ENCODE measurements at regions not wholly inside any gene's neighbourhood (a gene's known extent, or its start where the extent isn't known, plus 50 kb on each side); places are given as distances from the start of the nearest gene placed in this dataset.
"Not testable (repeated sequence)": the region's sequence is repeated elsewhere in the genome, so short reads cannot be mapped to it uniquely, and the experiment has no call there.

DNA sequence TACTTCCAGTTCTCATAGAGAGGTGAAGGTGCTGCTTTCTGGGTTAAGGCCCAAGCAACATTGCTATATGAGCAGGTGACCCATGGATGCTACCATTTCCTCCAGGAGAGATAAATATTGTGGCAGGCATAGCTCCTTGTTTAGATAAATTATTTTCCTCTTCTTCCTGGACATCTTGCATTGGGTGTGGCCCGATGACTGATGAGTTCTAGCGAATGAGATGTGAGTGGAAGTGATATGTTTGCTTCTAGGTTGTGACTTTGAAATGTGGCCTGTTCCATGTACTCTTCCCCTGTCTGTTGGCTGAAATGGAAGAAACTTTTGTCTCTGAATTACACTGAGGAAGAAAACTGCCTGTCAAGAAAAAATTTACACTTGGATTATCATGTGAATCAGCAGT, 101.7 kb upstream of the FMN2 start:
- H3K9me3 ChIP-seq (ENCODE audit: control insufficient read depth in 4 of 4, insufficient read depth in 3 of 4, low read length in 3 of 4): peaks cover 0 to 3% (median 0%) of the 10 kb centered on the region in 4 donors
- peaks cover 0 to 5% (median 4%) of the 10 kb centered on the region in 3 donors for H3K27me3 ChIP-seq (ENCODE audit: control insufficient read depth in 3 of 3, insufficient read depth in 3 of 3, low read length in 2 of 3)
- H3K36me3 ChIP-seq (ENCODE audit: control insufficient read depth in 4 of 4, insufficient read depth in 4 of 4, low read length in 4 of 4): no peaks in the 10 kb centered on the region
- no peak overlapping the region for H3K27ac ChIP-seq (ENCODE audit: low read depth in 1 of 2, low read length in 1 of 2)
- DNase-seq: no peak
- WGBS, 2 donors: 70 to 79% methylated on average over 2 of the region's 2 CpGs
- no peak overlapping the region for H3K9ac ChIP-seq (ENCODE audit: insufficient read depth in 1 of 2, low read length in 2 of 2)
- ATAC-seq (ENCODE audit: insufficient read depth, low FRiP score): no peak
- TF ChIP-seq, protein P1, sequence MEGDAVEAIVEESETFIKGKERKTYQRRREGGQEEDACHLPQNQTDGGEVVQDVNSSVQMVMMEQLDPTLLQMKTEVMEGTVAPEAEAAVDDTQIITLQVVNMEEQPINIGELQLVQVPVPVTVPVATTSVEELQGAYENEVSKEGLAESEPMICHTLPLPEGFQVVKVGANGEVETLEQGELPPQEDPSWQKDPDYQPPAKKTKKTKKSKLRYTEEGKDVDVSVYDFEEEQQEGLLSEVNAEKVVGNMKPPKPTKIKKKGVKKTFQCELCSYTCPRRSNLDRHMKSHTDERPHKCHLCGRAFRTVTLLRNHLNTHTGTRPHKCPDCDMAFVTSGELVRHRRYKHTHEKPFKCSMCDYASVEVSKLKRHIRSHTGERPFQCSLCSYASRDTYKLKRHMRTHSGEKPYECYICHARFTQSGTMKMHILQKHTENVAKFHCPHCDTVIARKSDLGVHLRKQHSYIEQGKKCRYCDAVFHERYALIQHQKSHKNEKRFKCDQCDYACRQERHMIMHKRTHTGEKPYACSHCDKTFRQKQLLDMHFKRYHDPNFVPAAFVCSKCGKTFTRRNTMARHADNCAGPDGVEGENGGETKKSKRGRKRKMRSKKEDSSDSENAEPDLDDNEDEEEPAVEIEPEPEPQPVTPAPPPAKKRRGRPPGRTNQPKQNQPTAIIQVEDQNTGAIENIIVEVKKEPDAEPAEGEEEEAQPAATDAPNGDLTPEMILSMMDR (IDR thresholded peaks at IDR 0.05; ENCODE audit: control extremely low read depth, extremely low read depth): no peak
- no peak overlapping the region for H3K4me3 ChIP-seq
- no peaks in the 10 kb centered on the region for H3K4me1 ChIP-seq (ENCODE audit: control insufficient read depth in 5 of 5, insufficient read depth in 5 of 5, low read length in 5 of 5)

DNA sequence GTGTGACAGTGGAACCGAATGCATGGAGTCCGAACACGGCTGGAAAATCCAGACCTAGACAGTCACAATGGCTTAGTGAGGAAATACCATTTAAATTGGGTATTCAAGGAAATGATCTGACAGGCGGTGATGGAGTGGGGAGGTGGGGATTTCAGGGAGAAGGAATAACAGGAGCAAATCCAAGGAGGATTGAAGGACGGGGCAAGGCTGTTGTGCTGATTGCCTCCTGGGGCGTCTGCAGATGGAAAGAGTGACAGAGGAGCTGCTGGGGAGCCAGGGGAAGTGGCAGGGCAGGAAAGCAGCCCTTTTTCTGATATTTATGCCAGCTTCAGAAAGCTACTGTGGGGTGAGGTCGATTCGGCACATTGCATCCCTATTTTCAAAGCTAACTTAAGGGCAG, 99.1 kb upstream of the FMN2 start:
- not testable (repeated sequence) for H3K9ac ChIP-seq (ENCODE audit: insufficient read depth in 1 of 2, low read length in 2 of 2); DNase-seq; H3K4me3 ChIP-seq; H3K4me1 ChIP-seq (ENCODE audit: control insufficient read depth in 5 of 5, insufficient read depth in 5 of 5, low read length in 5 of 5); H3K9me3 ChIP-seq (ENCODE audit: control insufficient read depth in 4 of 4, insufficient read depth in 3 of 4, low read length in 3 of 4); ATAC-seq (ENCODE audit: insufficient read depth, low FRiP score); H3K36me3 ChIP-seq (ENCODE audit: control insufficient read depth in 4 of 4, insufficient read depth in 4 of 4, low read length in 4 of 4); H3K27ac ChIP-seq (ENCODE audit: low read depth in 1 of 2, low read length in 1 of 2)
- peaks cover 0 to 23% (median 11%) of the 10 kb centered on the region in 3 donors for H3K27me3 ChIP-seq (ENCODE audit: control insufficient read depth in 3 of 3, insufficient read depth in 3 of 3, low read length in 2 of 3)
- 61 to 62% methylated on average over 7 to 8 of the region's 8 CpGs for WGBS, 2 donors

DNA sequence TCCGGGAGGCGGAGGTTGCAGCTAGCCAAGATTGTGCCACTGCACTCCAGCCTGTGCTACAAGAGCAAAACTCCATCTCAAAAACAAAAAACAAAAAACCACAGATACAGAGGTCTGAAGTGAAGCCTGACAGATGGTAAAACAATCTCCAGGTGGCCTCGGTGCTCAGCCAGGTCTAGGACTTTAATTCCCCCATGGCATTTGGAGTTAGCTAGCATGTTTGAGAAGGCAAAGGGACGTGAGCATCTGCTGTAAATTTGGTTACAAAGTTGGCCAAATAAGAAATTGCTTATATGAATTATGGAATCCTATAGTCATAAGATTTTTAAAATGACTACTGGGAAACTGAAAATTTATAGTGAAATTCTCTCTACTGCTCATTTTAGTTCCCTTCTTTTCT, 98.3 kb upstream of the FMN2 start:
- no peak for DNase-seq
- peaks cover 0 to 26% (median 14%) of the 10 kb centered on the region in 3 donors for H3K27me3 ChIP-seq (ENCODE audit: control insufficient read depth in 3 of 3, insufficient read depth in 3 of 3, low read length in 2 of 3)
- ATAC-seq (ENCODE audit: insufficient read depth, low FRiP score): no peak
- no peak overlapping the region for H3K4me3 ChIP-seq
- no peaks in the 10 kb centered on the region for H3K9me3 ChIP-seq (ENCODE audit: control insufficient read depth in 4 of 4, insufficient read depth in 3 of 4, low read length in 3 of 4)
- no peak overlapping the region for H3K27ac ChIP-seq (ENCODE audit: low read depth in 1 of 2, low read length in 1 of 2)
- TF ChIP-seq, protein P1 (IDR thresholded peaks at IDR 0.05; ENCODE audit: control extremely low read depth, extremely low read depth): no peak
- H3K36me3 ChIP-seq (ENCODE audit: control insufficient read depth in 4 of 4, insufficient read depth in 4 of 4, low read length in 4 of 4): no peaks in the 10 kb centered on the region
- peaks cover 0 to 8% (median 0%) of the 10 kb centered on the region in 5 donors for H3K4me1 ChIP-seq (ENCODE audit: control insufficient read depth in 5 of 5, insufficient read depth in 5 of 5, low read length in 5 of 5)
- 82 to 83% methylated on average over 4 of the region's 4 CpGs for WGBS, 2 donors
- no peak overlapping the region for H3K9ac ChIP-seq (ENCODE audit: insufficient read depth in 1 of 2, low read length in 2 of 2)

DNA sequence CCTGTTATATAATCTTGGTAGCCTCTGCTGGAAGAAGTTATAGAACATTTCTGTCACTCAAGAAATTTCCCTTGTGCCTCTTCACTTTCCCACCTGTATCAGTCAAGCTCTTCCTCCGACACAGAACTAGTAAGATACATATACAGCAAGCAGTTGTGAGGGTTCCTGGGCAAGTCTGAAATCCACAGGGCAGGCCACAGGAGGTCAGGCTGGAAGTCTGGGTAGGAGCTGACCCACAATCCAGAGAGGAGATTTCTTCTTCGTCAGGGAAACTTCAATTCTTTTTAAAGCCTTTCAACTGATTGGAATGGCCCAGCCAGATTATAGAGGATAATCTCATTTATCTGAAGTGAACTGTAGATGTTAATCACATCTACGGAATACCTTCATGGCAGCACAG, 96.4 kb upstream of the FMN2 start:
- Histone ChIP-seq H3K27me3 (ENCODE audit: control insufficient read depth in 3 of 3, insufficient read depth in 3 of 3, low read length in 2 of 3) (peaks cover 0 to 43% (median 28%) of the 10 kb centered on the region in 3 donors), H3K36me3 (ENCODE audit: control insufficient read depth in 4 of 4, insufficient read depth in 4 of 4, low read length in 4 of 4) (no peaks in the 10 kb centered on the region), H3K9me3 (ENCODE audit: control insufficient read depth in 4 of 4, insufficient read depth in 3 of 4, low read length in 3 of 4) (no peaks in the 10 kb centered on the region), H3K4me3 (no peak overlapping the region), H3K27ac (ENCODE audit: low read depth in 1 of 2, low read length in 1 of 2) (no peak overlapping the region), H3K9ac (ENCODE audit: insufficient read depth in 1 of 2, low read length in 2 of 2) (no peak overlapping the region), H3K4me1 (ENCODE audit: control insufficient read depth in 5 of 5, insufficient read depth in 5 of 5, low read length in 5 of 5) (peaks cover 0 to 8% (median 0%) of the 10 kb centered on the region in 5 donors)
- DNase-seq (no peak), ATAC-seq (ENCODE audit: insufficient read depth, low FRiP score) (no peak)
- TF ChIP-seq, protein P1 (IDR thresholded peaks at IDR 0.05; ENCODE audit: control extremely low read depth, extremely low read depth): no peak
- 91 to 95% methylated on average over 3 of the region's 3 CpGs for WGBS, 2 donors

Measured in lung (tissue), 11 donors.